A172 (cell line): ENCODE measurements at regions not wholly inside any gene's neighbourhood (a gene's known extent, or its start where the extent isn't known, plus 50 kb on each side); places are given as distances from the start of the nearest gene placed in this dataset.
A peak's percentile ranks its signal among the peaks of the same experiment; 100 is the strongest.

Experiments
- DNase-seq: peaks from one replicate; pipeline ENCODE4 v3.0.0-alpha.2; 2015; ENCODE audit warnings: low spot score

DNA sequence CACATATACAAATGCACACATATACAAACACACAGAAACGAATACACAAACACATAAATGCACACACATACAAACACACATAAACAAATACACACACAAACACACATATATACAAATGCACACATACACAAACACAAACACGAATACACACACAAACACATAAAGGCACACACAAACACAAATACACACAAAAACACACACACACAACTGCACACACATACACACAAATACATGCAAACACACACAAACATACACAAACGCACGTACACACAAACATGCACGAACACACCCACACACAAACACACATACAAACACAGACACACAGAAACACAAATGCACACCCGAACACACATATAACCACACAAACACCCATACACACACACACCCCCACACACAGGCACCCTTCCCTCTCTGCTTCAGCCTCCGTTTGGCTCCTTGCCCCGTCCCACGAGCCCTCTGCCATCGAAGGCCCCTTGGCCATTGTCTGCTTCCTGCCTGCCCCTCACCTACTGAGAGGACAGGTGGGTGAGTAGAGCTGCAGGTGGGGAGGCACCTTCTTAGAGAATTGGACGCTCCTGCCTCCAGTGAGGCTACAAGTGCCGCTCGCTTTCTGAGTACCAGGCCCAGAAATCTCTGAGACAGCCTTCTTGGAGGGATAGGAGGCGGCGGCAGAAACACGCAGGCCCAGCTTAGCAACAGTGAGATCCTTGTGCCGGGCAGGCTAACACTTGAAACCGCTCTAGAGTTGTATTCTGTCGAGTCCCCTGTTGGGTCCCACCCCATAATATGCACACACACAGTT, 331.2 kb downstream of the FOXL1 start:
- DNase-seq: no peak

DNA sequence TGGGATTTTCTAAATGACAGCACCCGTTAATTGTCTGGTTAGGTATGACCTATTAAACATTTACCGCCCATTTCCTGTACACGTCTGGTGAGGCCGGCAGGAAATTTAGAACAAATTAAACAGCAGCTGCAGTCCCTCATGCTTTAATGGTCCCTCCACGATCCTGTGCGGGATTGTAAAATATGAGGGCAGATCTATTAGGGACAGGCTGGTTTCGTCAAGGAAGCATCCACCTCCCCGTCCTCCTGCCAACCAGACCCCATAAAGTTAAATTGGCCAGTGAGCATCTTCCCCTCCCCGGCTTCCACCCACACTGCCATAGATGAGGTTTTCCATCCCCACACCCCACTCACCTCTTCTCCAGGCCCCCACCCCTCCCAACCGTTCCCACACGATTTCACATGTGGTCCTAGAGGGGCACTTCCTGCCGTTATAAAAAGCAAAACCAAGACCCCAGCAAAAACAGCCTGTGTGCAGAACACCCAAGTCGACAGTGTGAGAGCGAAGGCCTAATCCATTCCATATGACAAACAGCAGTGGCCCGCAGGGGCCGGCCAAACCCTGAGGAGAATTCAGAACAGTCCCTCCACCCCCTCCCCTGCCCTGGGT, 331.9 kb downstream of the FOXL1 start:
- DNase-seq: no peak

DNA sequence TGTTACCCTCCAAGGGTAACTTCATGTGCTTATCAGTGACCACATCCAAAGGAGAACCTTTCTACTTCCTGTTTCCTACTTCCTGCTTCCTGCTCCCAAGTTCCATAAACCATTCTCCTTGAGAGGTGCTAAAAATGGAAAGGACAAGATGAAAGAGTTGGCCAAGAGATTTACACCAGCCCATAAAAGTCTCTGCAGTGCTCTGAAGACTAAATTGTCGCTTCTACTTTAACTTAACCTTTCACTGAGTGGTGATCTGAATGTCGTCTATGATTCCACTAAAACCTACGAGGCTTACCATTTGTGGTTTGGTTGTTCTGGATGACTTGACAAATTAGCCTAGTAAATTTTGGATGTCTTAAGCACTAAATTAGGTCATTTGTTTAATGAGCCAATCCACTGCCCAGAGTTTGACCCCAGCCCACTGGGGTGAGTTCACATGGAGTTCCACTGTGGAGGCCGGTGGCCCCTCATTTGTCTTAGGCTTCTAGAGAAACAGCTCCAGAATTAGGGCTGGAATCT, 333.1 kb downstream of the FOXL1 start:
- DNase-seq: peak; percentile 25

DNA sequence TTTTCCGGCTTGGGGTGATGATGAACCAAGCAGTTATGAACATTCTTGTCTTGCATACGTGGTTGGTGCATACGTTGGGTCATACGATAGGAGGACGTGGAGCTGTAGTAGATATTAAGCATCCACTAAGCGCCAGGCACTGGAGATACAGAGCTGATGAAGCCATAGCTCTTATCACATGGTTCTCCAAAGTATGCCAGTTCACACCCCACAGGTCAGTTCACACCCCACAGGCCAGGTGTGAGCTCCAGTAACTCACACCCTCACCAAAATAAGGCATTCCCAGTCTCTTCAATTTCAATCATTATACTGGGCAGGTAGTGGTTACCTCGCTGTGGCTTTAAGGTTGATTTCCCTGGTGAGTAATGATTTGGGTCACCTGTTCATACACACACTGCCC, 335.5 kb downstream of the FOXL1 start:
- no peak for DNase-seq

DNA sequence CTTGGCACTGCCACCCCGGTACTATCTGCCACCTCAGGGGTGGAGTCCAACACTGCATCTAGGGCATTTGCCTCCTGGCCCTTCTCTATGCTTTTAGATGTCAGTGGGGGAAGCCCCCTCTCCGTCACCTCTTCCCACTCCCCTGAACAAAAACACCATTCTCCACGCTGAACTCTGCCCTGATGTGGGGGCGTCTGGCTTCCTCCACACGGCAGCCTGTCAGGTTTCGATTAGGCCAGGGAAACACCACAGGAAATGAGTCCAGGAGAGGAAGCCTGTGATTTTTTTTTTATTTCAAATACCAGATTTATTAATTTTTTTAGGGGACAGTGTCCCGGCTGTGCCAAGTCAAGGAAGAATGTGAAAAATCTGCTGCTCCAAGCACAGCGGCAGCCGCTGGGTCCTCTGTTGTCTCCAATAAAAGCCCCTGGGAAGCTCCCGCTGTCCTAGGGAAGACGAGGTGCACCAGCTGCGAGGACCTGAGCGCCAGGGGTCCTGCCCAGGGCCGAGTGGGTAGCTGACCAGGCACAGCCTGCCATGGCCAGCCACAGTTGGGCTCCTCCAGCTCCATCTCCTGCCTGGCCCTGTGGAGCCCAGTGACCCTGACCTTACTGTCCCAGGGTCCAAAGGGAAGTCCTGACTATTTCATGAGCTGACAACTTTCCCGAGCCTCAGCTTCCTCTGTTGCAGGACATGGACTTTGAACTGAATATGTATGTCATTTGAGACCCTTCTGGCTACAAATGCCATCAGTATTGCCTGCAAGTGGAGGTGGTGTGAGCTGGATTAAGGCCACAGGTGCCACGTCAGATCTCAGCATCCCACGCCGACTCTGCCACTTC, 336.7 kb downstream of the FOXL1 start:
- DNase-seq: no peak

DNA sequence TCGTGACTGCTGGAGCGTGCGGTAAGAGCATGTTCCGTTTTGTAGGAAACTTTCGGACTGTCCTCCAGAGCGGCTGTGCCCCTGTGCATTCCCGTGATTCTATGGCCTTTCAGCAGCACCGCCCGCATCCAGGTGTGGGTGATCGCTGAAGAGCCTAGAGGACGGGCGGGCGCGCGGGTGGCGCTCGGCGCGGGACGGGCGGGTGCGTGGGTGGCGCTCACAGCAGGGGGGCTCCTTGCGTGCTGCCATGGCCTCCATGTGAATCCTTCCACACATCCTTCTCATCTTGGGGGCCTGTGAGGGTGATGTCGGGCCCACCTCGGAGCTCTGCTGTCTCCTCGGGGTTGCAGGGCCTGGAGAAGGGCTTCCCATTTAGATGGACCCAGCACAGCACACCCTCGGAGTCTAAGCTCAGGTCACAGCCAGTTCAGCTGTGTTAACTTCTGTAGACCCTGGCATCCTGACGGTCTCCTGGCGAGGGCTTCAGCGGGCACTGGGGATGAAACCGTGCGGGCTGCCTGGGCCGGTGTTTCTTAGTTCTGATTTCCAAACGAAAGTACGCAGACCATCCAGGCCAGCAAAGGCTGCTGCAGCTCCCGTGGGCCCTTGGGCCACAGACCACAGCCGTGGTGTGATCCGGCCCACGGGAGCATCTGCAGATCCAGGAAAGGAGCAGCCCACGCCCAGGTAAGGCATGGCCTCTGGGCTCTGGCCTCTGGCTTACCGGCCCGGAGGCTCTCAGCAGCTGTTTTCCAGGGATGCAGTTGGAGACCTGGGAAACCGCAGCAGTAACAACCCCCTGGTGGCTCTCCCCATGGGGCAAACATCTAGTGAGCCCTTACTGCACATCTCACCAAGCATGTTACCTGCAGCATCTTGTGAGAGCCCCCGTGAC, 339.4 kb downstream of the FOXL1 start:
- DNase-seq: no peak

DNA sequence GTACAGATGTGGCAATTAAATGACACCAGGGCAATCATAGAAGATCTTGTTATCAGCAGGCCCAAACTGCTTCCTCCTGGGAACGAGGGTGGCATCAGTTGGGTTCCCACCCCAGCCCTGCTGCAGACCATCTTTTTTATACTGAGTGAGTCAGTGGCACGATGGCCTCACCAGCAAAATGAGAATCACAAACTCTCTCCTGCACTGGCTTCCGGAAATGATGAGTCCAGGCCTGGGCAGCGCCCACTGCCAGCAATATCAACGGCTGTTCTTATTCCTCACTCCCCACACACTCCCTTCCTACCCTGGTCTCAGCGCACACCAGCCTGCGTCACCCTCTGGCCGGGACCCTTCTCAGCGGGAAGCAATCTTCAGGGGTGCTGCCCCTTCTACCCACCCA, 340.3 kb downstream of the FOXL1 start:
- no peak for DNase-seq

DNA sequence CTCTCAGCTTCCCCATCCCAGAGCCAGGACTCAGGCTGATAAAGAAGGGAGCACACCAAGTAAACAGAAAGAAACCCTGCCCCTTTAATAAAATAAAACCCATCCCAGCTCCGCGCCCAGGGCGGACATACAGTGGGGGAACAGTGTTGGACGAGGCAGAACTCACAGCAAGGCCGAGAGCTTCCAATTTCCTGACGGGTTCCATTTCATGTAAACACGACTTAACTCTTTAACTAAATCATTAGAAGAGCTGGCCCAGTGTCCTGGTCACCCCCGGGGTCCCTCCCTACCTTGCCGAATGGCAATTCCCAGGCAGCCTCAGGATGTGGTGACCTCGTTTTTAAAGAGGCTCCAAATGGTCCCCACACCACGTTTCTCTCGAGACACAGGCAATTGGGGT, 340.7 kb downstream of the FOXL1 start:
- DNase-seq: no peak

DNA sequence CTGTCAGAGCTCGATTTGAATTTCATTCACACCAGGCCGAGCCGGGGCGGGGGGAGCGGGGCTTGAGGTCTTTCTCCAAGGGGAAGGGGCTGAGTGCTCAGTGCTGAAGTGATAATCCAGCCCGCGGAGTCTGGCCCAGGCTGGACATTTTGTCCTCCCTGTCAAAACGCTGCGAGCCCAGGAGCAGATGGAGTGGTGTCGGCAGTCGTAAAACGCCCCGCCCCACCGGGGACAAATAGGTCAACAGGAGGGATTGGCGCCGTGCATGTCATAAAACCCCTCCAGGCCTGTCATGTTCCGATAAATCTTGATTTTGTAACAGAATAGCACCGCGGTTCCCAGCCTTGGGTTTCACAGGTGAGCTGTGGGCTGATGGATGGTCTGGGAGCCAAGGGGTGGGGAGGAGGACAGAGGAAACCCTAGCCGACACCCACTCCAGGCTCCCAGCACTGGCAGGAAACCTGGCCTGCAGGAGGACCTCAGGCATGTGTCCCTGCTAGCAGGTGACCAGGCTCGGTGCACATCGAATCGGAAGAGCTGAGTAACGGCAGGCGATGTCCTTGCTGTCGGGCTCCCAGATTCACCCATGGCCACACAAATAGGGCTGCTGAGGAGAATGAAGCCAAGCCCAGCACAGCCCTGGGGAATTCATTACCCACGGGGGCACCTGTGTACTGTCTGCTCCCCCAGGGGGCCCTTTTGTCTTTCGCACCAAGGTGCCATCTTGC, 341.4 kb downstream of the FOXL1 start:
- no peak for DNase-seq

DNA sequence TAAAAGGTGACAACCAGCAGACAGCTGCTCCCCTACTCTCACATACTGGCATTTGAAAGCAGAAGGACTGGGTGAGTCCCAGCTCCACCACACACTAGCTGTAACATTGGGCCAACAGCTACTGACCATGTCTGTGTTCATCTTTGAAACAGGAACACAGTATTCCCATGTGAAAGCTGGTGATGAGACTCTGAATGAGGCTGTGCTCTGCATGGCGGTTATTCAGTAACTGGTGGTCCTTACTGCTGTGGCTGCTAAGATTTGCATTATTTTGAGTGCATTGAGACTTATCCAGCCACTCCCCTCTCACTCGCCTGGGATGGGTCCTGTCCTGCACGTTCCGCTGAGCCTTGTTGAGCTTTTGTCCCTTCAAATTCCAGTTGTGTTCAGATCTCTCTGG, 342.9 kb downstream of the FOXL1 start:
- DNase-seq: no peak

DNA sequence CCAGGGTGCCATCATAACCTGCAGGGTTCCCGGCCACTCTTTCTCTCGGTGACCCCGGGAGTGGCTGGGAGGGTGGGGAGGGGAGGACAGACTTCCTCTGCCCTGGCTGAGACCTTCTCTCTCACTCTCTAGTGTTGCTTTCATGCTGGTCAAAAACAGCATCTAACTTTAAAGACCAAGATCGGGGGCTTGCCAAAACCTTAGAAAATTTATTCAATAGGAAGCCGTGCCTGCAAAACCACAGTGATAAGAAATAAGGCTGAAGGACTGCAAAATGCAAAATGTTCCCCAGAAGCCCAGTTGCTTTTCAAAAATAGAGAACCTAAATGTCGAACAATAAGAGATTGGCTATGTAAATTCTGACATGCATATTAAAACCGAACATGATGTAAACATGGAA, 344.0 kb downstream of the FOXL1 start:
- no peak for DNase-seq

DNA sequence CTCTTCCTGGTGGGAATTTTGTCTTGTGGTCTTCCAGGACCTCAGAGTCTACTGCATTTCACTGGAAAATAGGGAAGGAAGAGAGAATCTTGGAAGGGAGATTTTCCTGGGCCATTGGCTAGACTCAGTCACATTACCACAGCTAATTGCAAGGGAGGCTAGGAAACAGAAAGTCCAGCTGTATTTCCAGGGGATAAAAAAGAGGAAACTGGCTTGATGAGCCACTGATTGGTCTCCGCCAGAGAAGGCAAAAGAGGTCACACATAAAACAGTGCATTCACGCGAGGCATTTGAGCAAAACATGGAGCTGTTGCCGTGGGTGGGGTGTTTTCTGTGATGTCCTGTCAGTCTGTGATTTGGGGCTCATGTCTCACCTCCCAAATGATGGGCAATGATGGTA, 345.3 kb downstream of the FOXL1 start:
- no peak for DNase-seq

DNA sequence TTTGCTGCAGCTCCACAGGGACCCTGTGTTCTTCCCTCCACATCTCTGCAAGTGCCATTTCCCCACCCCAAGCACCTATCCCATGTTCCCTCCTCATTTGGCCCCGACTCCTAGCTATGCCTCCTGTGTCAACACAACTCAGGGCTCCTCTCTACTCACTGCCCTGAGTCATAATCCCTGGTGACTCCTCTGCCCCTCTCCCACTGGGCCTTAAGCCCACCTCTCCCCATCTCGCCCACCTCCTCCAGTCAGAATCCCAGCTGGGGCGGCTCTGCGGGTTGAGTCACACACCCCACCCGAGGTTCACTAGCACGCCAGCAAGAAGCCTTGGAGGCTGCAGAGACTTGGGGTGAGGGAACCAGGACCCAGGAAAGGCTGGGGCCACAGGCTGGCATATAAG, 346.2 kb downstream of the FOXL1 start:
- peak; percentile 96 for DNase-seq

DNA sequence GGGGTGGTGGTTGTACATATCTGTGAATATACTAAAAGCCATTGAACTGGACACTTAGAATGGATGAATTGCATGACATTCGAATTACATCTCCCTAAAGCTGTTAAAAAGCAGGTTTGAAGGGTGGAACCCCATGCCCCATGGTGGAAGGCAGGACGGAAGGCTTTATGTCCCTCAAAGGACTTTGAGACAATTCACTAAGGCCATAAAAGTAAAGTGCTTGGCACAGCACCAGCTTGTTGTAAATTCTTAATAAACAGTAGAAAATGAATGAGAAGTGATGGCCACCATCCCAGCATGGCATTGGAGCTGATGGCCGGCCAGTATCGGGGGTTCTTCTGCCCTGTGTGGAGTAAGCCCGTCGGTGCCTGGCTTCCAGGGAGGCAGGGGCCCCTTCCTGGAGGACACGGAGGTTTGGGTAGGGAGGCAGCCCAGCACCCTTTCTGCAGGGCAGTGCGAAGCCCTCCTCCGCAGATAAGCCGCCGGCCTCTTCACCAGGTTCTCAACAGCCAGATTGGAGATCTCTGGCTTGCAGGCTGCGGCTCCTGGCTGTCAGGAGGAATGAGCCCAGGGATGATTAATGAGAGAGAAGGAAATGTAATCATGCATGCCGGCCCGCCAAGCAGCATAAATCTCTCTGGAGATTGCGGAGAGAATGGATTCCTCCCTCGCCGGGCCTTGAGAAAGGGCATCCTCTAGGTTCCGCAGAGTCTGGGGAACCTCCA, 346.9 kb downstream of the FOXL1 start:
- peak; percentile 98 for DNase-seq

DNA sequence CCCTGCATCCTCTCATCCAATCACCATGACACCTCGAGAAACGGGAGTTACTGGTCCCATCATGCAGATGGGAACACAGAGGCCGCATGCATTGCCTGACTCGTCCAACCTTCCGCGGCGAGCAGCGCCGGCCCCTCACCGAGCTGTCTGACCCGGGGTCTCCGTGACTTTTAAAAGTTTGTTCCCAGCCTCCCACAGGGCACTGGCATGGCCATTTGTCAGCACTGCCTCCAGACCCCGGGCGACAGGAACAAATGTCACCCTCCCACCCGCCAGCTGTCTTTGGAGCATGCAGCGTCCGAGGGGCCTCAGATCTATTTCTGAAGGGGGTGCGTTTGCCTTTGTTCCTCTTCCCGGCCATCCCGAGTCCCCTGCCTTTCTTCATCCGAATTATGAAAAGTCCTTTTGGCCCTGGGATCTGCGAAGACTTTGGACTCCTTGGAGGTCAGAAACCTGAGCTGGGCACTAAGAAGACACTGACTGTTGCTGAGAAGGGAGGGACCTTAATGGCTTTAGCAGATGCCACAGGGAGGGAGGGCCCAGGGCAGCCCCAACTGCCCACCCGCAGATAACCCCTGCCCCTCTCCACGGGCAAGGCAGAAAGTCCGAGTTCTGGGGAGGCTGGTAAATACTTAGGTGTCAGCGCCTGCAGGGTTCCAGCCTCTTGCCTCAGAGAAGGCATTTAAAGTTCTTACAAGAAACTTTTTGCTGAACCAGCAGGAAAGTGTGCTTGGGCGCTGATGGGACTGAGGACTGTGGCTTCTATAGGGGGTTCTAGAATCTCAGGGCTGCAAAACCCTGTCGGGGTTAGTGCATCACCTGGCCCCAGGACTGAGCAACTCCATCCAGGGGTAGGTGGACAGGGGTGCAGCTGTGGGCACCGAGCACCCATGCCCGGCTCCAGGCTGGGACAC, 348.1 kb downstream of the FOXL1 start:
- DNase-seq: no peak

DNA sequence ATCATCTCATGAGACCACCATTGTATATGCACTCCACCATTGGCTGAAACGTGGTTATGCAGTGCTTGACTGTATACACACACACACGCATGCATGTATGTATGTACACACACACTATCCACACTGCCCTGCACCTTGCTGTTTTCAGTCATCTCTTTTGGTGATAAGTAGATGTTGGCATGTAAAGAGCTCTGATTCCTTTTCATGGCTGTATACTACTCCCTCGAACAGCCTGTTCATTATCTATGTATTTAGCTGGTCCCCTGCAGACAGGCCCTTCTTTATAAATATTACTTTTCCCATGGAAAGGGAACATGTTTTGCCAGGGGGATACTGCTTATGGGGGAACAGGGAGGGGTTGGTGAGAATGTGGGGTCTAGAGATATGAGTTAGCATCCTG, 349.4 kb downstream of the FOXL1 start:
- no peak for DNase-seq

DNA sequence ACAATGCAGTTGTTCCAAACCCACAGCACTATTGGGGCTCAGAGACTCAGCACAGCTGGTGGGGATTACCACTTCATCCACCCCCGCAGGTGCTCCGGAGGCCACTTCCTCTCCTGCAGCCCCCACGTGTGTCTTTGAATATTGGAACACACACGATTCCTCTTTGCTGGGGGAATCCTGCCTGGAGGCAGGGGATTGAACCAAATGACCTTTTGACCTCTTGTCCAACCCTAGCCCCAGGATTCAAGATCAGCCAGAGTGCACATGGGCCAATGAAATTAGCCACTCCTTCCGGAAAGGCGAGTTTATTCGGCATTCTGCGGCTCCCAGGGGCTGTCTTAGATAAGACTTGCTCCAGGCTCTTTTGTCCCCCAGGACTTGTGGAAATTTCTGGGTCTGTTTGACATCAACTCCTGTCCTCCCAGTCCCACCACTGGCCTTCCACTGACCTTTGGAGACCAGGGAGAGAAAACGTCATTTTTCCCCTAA, 350.2 kb downstream of the FOXL1 start:
- DNase-seq: peak; percentile 45

DNA sequence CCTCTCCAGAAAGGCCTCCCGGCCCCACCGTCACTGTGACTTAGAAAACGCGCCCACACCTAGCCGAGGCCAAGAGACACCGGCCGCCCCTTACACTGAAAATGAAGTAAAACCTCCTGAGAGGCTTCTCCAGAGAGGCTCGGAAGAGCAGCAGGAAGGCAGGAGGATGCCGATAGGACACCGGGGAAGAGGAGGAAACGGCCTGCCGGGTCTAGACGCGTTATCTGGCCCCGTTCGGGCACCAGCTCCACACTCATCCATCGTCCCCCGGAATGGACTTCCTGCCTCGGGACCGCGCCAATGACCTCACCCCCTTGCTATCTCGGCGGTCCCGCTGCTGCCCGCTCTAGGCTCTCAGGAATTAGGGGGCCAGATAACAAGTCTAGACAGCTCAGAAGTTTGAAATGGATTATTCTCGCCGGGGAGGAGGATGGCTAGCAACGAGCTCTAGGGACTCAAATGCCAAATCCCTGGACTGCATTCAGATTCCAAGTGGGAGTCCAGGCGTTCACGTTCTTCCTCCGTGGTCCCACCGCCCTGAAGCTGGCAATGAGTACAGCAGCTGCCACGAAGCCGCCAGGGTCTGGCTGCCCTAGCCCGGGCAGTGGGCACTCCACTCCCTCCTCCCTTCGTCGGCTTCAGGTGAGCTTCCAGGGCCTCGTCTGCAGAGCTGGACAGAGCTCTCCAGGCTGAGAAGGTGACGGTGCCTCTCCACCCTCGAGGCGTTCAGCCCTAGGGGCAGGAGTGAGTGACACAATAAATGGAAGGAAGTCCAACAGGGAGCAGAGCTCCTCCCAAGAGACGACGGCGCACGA, 350.9 kb downstream of the FOXL1 start:
- DNase-seq: peak; percentile 92
